Pancreas (tissue), 10 donors: ENCODE measurements at regions not wholly inside any gene's neighbourhood (a gene's known extent, or its start where the extent isn't known, plus 50 kb on each side); places are given as distances from the start of the nearest gene placed in this dataset.

Source experiments
- ATAC-seq, 4 donors: fragments of 200-7000 bp; cut with Tn5 transposase; one replicate each; pipeline versions ENCODE4 v1.8.0 to v1.9.1; 2020; ENCODE audit warnings: mild to moderate bottlenecking in 4 of 4, moderate library complexity in 4 of 4
- DNase-seq, 6 donors: peaks; one replicate each; pipeline ENCODE4 v3.0.0-alpha.2; 2020
- FAIRE-seq: peaks from 2 replicates; lab custom pipeline; 2012; peaks lifted over from hg19 to GRCh38; lab: Jason Lieb, UNC
- H3K27ac ChIP-seq, 4 donors: fragments of 200-600 bp; sonication (generic); 1 replicate in 3 of 4; 2 replicates in 1 of 4; pipeline versions ENCODE4 v1.5.0 to v1.8.0; 2020
- H3K27me3 ChIP-seq, 4 donors: fragments of 200-600 bp; one replicate each; pipeline ENCODE4 v1.8.0; 2021
- H3K36me3 ChIP-seq, 3 donors: fragments of 200-600 bp; sonication (generic) in 1 of 3; one replicate each; pipeline versions ENCODE4 v1.5.0 to v1.8.0; 2020 to 2021
- H3K4me1 ChIP-seq, 3 donors: fragments of 200-600 bp; one replicate each; pipeline ENCODE4 v1.8.0; 2021
- H3K4me3 ChIP-seq, 4 donors: fragments of 200-600 bp; sonication (generic) in 2 of 4; one replicate each; pipeline versions ENCODE4 v1.5.0 to v1.8.0; 2020 to 2021
- H3K9me3 ChIP-seq, 4 donors: fragments of 200-600 bp; one replicate each; pipeline ENCODE4 v1.8.0; 2021
- CTCF ChIP-seq, 4 donors: fragments of 200-600 bp; sonication (generic) in 3 of 4; IDR thresholded peaks; one replicate each; pipeline versions ENCODE4 v1.5.0 to v1.8.0; 2021; ENCODE audit warnings: antibody characterized with exemption in 4 of 4
- WGBS, 2 donors: extraction: QIAGEN DNeasy Blood & Tissue Kit; methylation state at CpG; one replicate each; pipeline ENCODE4 v1.1.7; 2013; 5-methylcytosine and 5-hydroxymethylcytosine counted together
- intact Hi-C, 3 donors: fragments of 100-400 bp; cut with DNase I; formaldehyde crosslinking; loops; one replicate each; pipeline versions ENCODE4 v1.11.1 to v1.14.2; 2022
- donor health status: healthy with polysubstance abuse.
- donor health status: DM: no; HTN: no; CAD: no; lungs with moderate emphysema.
- donor health status: DM: no; HTN: no; CAD: no.
- donor health status: control.
- donor health status: control.
- donor health status: Bipolar disorder and iron deficiency.
- donor health status: DM: yes; HTN: yes; CAD: no.
- donor health status: DM: no; HTN: no; CAD: no.
- donor health status: DM: no; HTN: no; CAD: no.
- donor health status: DM: yes; HTN: yes; CAD: no.

GRCh38 chr4:13892739-13893105 is 265.2 kb upstream of the BOD1L1 start:
- ATAC-seq (peak in 2 of 4 donors; percentile 21 to 49), DNase-seq (no peak), FAIRE-seq (no peak)
- Histone ChIP-seq H3K9me3 (no peaks in the 10 kb centered on the region), H3K4me1 (no peaks in the 10 kb centered on the region), H3K27ac (no peak overlapping the region), H3K4me3 (no peak overlapping the region), H3K36me3 (no peaks in the 10 kb centered on the region), H3K27me3 (no peaks in the 10 kb centered on the region)
- intact Hi-C loops = no loop called here
- no peak for TF ChIP-seq CTCF (IDR thresholded peaks at IDR 0.05)
- WGBS, 2 donors = 42 to 43% methylated on average over 1 of the region's 1 CpG

GRCh38 chr4:13893211-13893610 is 265.7 kb upstream of the BOD1L1 start:
- Histone ChIP-seq H3K9me3 (no peaks in the 10 kb centered on the region), H3K4me3 (no peak overlapping the region), H3K36me3 (no peaks in the 10 kb centered on the region), H3K4me1 (no peaks in the 10 kb centered on the region), H3K27ac (no peak overlapping the region), H3K27me3 (no peaks in the 10 kb centered on the region)
- no peak for TF ChIP-seq CTCF (IDR thresholded peaks at IDR 0.05)
- ATAC-seq (no peak), FAIRE-seq (no peak), DNase-seq (no peak)
- 66 to 81% methylated on average over 3 of the region's 3 CpGs for WGBS, 2 donors
- intact Hi-C loops = no loop called here

- Histone ChIP-seq H3K27ac (no peak overlapping the region), H3K9me3 (no peaks in the 10 kb centered on the region), H3K4me1 (no peaks in the 10 kb centered on the region), H3K36me3 (no peaks in the 10 kb centered on the region), H3K4me3 (no peak overlapping the region), H3K27me3 (no peaks in the 10 kb centered on the region)
- DNase-seq = no peak
- 76 to 89% methylated on average over 2 of the region's 2 CpGs for WGBS, 2 donors
- TF ChIP-seq CTCF (IDR thresholded peaks at IDR 0.05) = no peak
- no peak for FAIRE-seq
- ATAC-seq = no peak
- intact Hi-C loops = no loop called here
Observed at GRCh38 chr4:13893987-13894386, 266.5 kb upstream of the BOD1L1 start.

GRCh38 chr4:13900780-13901179 is 273.3 kb upstream of the BOD1L1 start:
- FAIRE-seq = no peak
- no peaks in the 10 kb centered on the region for H3K9me3 ChIP-seq
- no peak overlapping the region for H3K27ac ChIP-seq
- DNase-seq = no peak
- intact Hi-C loops = no loop called here
- no peaks in the 10 kb centered on the region for H3K36me3 ChIP-seq
- WGBS, 2 donors = 86 to 89% methylated on average over 4 of the region's 4 CpGs
- no peaks in the 10 kb centered on the region for H3K27me3 ChIP-seq
- no peaks in the 10 kb centered on the region for H3K4me1 ChIP-seq
- no peak overlapping the region for H3K4me3 ChIP-seq
- no peak for TF ChIP-seq CTCF (IDR thresholded peaks at IDR 0.05)
- no peak for ATAC-seq

GRCh38 chr4:13902146-13902545 is 274.6 kb upstream of the BOD1L1 start:
- H3K36me3 ChIP-seq = no peaks in the 10 kb centered on the region
- no peak for DNase-seq
- TF ChIP-seq CTCF (IDR thresholded peaks at IDR 0.05) = no peak
- intact Hi-C loops = no loop called here
- H3K4me1 ChIP-seq = no peaks in the 10 kb centered on the region
- H3K9me3 ChIP-seq = no peaks in the 10 kb centered on the region
- no peaks in the 10 kb centered on the region for H3K27me3 ChIP-seq
- ATAC-seq = no peak
- no peak for FAIRE-seq
- H3K4me3 ChIP-seq = no peak overlapping the region
- WGBS, 2 donors = 98 to 100% methylated on average over 1 of the region's 1 CpG
- no peak overlapping the region for H3K27ac ChIP-seq
